PC-9 (cell line): ENCODE measurements at regions not wholly inside any gene's neighbourhood (a gene's known extent, or its start where the extent isn't known, plus 50 kb on each side); places are given as distances from the start of the nearest gene placed in this dataset.
"Not testable (repeated sequence)": the region's sequence is repeated elsewhere in the genome, so short reads cannot be mapped to it uniquely, and the experiment has no call there.

Experiments
- EZH2 ChIP-seq: fragments of 200-600 bp; sonication (generic); IDR thresholded peaks from 2 replicates; pipeline ENCODE4 v1.8.0; 2017; ENCODE audit warnings: antibody characterized with exemption, low read depth
- TF ChIP-seq, protein P1 (sequence below): fragments of 200-600 bp; sonication (generic); conservative IDR thresholded peaks from 2 replicates; pipeline ENCODE4 v1.6.1; 2017; ENCODE audit warnings: mixed run types, antibody characterized with exemption, mild to moderate bottlenecking, moderate library complexity

DNA sequence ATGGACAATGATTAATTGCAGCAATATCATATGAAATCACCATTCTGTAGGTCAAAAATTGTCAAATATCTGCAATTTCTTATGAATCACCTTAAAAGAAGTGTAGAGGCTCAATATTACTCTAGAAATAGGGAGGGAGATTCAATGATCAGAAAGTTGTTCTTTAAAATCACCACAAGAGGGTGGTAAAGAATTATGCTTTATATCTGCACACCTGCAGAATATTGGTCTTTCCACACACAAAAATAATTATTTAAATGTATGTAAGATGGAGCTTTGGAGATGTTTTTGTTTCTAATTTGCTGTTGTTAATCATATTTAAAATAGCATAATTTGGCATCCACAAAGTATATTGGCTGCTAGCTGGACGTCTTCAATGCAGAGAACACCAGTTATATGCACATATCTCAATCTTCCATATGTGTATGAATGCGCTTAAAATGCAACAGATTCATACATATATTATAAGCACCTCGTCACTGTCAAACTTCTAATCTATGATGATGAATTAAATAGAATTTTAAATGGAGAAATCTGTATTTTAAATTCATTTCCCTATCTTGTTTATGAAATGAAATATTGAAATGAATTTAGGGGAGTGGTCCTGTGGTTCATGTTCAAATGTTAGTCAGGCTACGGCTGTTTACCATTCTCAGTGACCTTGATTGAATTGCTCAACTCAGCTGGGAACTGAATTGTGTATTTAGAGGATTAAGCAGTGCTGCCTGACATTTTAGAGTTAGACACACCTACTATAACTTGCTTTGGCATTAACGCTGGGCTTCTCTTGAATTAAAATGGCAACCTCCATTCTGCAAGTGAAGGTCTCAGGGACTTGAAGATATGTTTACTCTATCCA, 405.1 kb upstream of the FRG2C start:
- TF ChIP-seq, protein P1, sequence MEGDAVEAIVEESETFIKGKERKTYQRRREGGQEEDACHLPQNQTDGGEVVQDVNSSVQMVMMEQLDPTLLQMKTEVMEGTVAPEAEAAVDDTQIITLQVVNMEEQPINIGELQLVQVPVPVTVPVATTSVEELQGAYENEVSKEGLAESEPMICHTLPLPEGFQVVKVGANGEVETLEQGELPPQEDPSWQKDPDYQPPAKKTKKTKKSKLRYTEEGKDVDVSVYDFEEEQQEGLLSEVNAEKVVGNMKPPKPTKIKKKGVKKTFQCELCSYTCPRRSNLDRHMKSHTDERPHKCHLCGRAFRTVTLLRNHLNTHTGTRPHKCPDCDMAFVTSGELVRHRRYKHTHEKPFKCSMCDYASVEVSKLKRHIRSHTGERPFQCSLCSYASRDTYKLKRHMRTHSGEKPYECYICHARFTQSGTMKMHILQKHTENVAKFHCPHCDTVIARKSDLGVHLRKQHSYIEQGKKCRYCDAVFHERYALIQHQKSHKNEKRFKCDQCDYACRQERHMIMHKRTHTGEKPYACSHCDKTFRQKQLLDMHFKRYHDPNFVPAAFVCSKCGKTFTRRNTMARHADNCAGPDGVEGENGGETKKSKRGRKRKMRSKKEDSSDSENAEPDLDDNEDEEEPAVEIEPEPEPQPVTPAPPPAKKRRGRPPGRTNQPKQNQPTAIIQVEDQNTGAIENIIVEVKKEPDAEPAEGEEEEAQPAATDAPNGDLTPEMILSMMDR, result peak; percentile 68
- not testable (repeated sequence) for TF ChIP-seq EZH2
